H1 (cell line): ENCODE measurements at regions not wholly inside any gene's neighbourhood (a gene's known extent, or its start where the extent isn't known, plus 50 kb on each side); places are given as distances from the start of the nearest gene placed in this dataset.

Experiments
- CTCF ChIA-PET: fragments of 300-600 bp; sonication (Branson Sonifier 250); formaldehyde crosslinking; loops from one replicate; lab custom pipeline; 2021; ENCODE audit not compliant: partially characterized antibody; lab: Charles Lee
- POLR2A ChIA-PET: fragments of 300-600 bp; sonication (Branson Sonifier 250); formaldehyde crosslinking; loops from one replicate; lab custom pipeline; 2021; ENCODE audit warnings: inconsistent platforms; ENCODE audit not compliant: partially characterized antibody; lab: Charles Lee
- DNase-seq, 2 experiments: peaks; one replicate each; pipeline versions ENCODE4 v3.0.0 to v3.0.0-alpha.2; 2010 to 2022; ENCODE audit warnings: low spot score in 2 of 2, low read depth in 1 of 2, mixed read lengths in 1 of 2
- FAIRE-seq: peaks from 2 replicates; lab custom pipeline; 2011; peaks lifted over from hg19 to GRCh38; lab: Jason Lieb, UNC
- H2AFZ ChIP-seq: 2 replicates; pipeline ENCODE4 v1.8.1; 2012; ENCODE audit warnings: low read length, inconsistent platforms
- H2AK5ac ChIP-seq: 2 replicates; pipeline ENCODE4 v1.6.1; 2013; ENCODE audit warnings: low read depth, low read length
- H2BK120ac ChIP-seq: replicated peaks from 2 replicates; pipeline ENCODE3; 2013; ENCODE audit warnings: low read depth, low read length, inconsistent platforms
- H2BK12ac ChIP-seq: 2 replicates; pipeline ENCODE4 v1.6.1; 2013; ENCODE audit warnings: low read depth, low read length
- H2BK15ac ChIP-seq: 2 replicates; pipeline ENCODE4 v1.6.1; 2013; ENCODE audit warnings: low read length
- H2BK20ac ChIP-seq: 2 replicates; pipeline ENCODE4 v1.6.1; 2013; ENCODE audit warnings: low read length
- H2BK5ac ChIP-seq: 2 replicates; pipeline ENCODE4 v1.6.1; 2013; ENCODE audit warnings: low read depth, low read length
- H3K14ac ChIP-seq: 2 replicates; pipeline ENCODE4 v1.6.1; 2013; ENCODE audit warnings: inconsistent platforms; ENCODE audit not compliant: insufficient read length
- H3K18ac ChIP-seq: 2 replicates; pipeline ENCODE4 v1.6.1; 2013; ENCODE audit warnings: low read length; ENCODE audit errors: extremely low read depth
- H3K23ac ChIP-seq: 2 replicates; pipeline ENCODE4 v1.6.1; 2013; ENCODE audit warnings: inconsistent platforms; ENCODE audit not compliant: insufficient read length
- H3K23me2 ChIP-seq: 2 replicates; pipeline ENCODE4 v1.6.1; 2013; ENCODE audit warnings: low read depth, low read length
- H3K27ac ChIP-seq: 2 replicates; pipeline ENCODE4 v1.6.1; 2011; ENCODE audit warnings: low read depth, low read length, inconsistent platforms
- H3K27me3 ChIP-seq, 4 experiments: replicated peaks in 1 of 4; 1 replicate in 1 of 4; 2 replicates in 3 of 4; pipeline versions ENCODE4 v1.6.1 to v1.8.1; 2011 to 2013; ENCODE audit warnings: low read length in 3 of 4, mild to moderate bottlenecking in 3 of 4, inconsistent platforms in 2 of 4, mixed read lengths in 2 of 4, moderate library complexity in 1 of 4; ENCODE audit not compliant: control insufficient read depth in 3 of 4, insufficient read depth in 3 of 4; ENCODE audit errors: extremely low read depth in 1 of 4
- H3K36me3 ChIP-seq, 4 experiments: 2 replicates each; pipeline versions ENCODE4 v1.6.1 to v1.8.1; 2011 to 2013; ENCODE audit warnings: mild to moderate bottlenecking in 4 of 4, low read length in 3 of 4, moderate library complexity in 2 of 4, control low read depth in 1 of 4, inconsistent platforms in 1 of 4; ENCODE audit not compliant: insufficient read depth in 4 of 4, control insufficient read depth in 2 of 4
- H3K4ac ChIP-seq: replicated peaks from 2 replicates; pipeline ENCODE3; 2013; ENCODE audit warnings: low read length, low read depth, mixed read lengths, inconsistent platforms; ENCODE audit not compliant: insufficient read length
- H3K4me1 ChIP-seq, 4 experiments: replicated peaks in 1 of 4; 1 replicate in 1 of 4; 2 replicates in 3 of 4; pipeline versions ENCODE4 v1.6.1 to v1.8.1; 2011 to 2013; ENCODE audit warnings: low read length in 3 of 4, inconsistent platforms in 2 of 4, mixed read lengths in 1 of 4; ENCODE audit not compliant: insufficient read depth in 4 of 4, control insufficient read depth in 3 of 4
- H3K4me2 ChIP-seq, 2 experiments: 2 replicates each; pipeline versions ENCODE4 v1.6.1 to v1.8.1; 2011 to 2013; ENCODE audit warnings: low read depth in 2 of 2, low read length in 2 of 2, control low read depth in 1 of 2, inconsistent platforms in 1 of 2, mild to moderate bottlenecking in 1 of 2; ENCODE audit not compliant: insufficient read depth in 1 of 2
- H3K4me3 ChIP-seq, 4 experiments: fragments of 200-600, 300-600 bp in 1 of 4; sonication (generic), shearing (Covaris generic), sonication (Bioruptor Twin) in 1 of 4; 2 replicates each; pipeline versions ENCODE4 v1.5.1 to v1.8.1; 2011 to 2016; ENCODE audit warnings: low read length in 4 of 4, low read depth in 3 of 4, control low read depth in 2 of 4, inconsistent platforms in 2 of 4, mild to moderate bottlenecking in 2 of 4, mixed read lengths in 1 of 4, moderate library complexity in 1 of 4; ENCODE audit not compliant: insufficient read depth in 2 of 4; ENCODE audit errors: extremely low read depth in 1 of 4
- H3K56ac ChIP-seq: replicated peaks from 2 replicates; pipeline ENCODE3; 2013; ENCODE audit warnings: low read depth, mild to moderate bottlenecking, mixed read lengths, low read length, inconsistent platforms; ENCODE audit not compliant: insufficient read length
- H3K79me1 ChIP-seq: 2 replicates; pipeline ENCODE4 v1.6.1; 2013; ENCODE audit warnings: low read depth, low read length, control low read depth
- H3K79me2 ChIP-seq, 2 experiments: 2 replicates each; pipeline versions ENCODE4 v1.6.1 to v1.8.1; 2012 to 2013; ENCODE audit warnings: low read length in 2 of 2, mild to moderate bottlenecking in 2 of 2, inconsistent platforms in 1 of 2; ENCODE audit not compliant: insufficient read depth in 2 of 2, control insufficient read depth in 1 of 2
- H3K9ac ChIP-seq, 4 experiments: replicated peaks in 1 of 4; 1 replicate in 1 of 4; 2 replicates in 3 of 4; pipeline versions ENCODE4 v1.6.1 to v1.8.1; 2011 to 2013; ENCODE audit warnings: low read depth in 3 of 4, low read length in 3 of 4, control low read depth in 2 of 4, mild to moderate bottlenecking in 2 of 4, moderate library complexity in 2 of 4, inconsistent platforms in 1 of 4; ENCODE audit errors: extremely low read depth in 1 of 4
- H3K9me3 ChIP-seq, 2 experiments: 2 replicates each; pipeline versions ENCODE4 v1.6.1 to v1.8.1; 2012 to 2013; ENCODE audit warnings: mild to moderate bottlenecking in 2 of 2, moderate library complexity in 2 of 2, control low read depth in 1 of 2, inconsistent platforms in 1 of 2, low read depth in 1 of 2, low read length in 1 of 2, mixed read lengths in 1 of 2; ENCODE audit not compliant: insufficient read depth in 2 of 2
- H4K20me1 ChIP-seq, 2 experiments: replicated peaks in 1 of 2; 2 replicates each; pipeline versions ENCODE3 to v1.8.1; 2011 to 2013; ENCODE audit warnings: inconsistent platforms in 2 of 2, low read length in 2 of 2, mild to moderate bottlenecking in 1 of 2; ENCODE audit not compliant: insufficient read depth in 2 of 2, control insufficient read depth in 1 of 2
- H4K5ac ChIP-seq: 2 replicates; pipeline ENCODE4 v1.6.1; 2013; ENCODE audit warnings: low read length, low read depth, mixed read lengths, inconsistent platforms; ENCODE audit not compliant: insufficient read length
- H4K8ac ChIP-seq: 2 replicates; pipeline ENCODE4 v1.8.0; 2013; ENCODE audit warnings: mild to moderate bottlenecking, moderate library complexity, low read length, inconsistent platforms; ENCODE audit not compliant: insufficient read depth; ENCODE audit errors: extremely low read depth
- H4K91ac ChIP-seq: replicated peaks from 2 replicates; pipeline ENCODE3; 2013; ENCODE audit warnings: low read length, mixed read lengths, inconsistent platforms; ENCODE audit not compliant: insufficient read length
- BRCA1 ChIP-seq: IDR thresholded peaks from 2 replicates; pipeline ENCODE4 v1.6.1; 2012; ENCODE audit warnings: low read depth, low read length, improper control_type of control experiment
- CTBP2 ChIP-seq: IDR thresholded peaks from 2 replicates; pipeline ENCODE4 v1.7.0; 2011; ENCODE audit warnings: borderline replicate concordance, mild to moderate bottlenecking, moderate library complexity, mixed read lengths, low read length; ENCODE audit not compliant: insufficient read depth, insufficient read length
- HDAC2 ChIP-seq, 2 experiments: fragments of 300-600 bp in 1 of 2; sonication (generic) in 1 of 2; IDR thresholded peaks; 2 replicates each; pipeline ENCODE4 v1.6.1; 2011 to 2012; ENCODE audit warnings: low read depth in 2 of 2, low read length in 2 of 2, mild to moderate bottlenecking in 2 of 2, moderate library complexity in 2 of 2, borderline replicate concordance in 1 of 2, inconsistent platforms in 1 of 2
- RAD21 ChIP-seq, 2 experiments: IDR thresholded peaks in 1 of 2; conservative IDR thresholded peaks in 1 of 2; 2 replicates each; pipeline ENCODE4 v1.6.1; 2011; ENCODE audit warnings: low read depth in 2 of 2, low read length in 2 of 2, improper control_type of control experiment in 1 of 2, inconsistent platforms in 1 of 2, mild to moderate bottlenecking in 1 of 2, moderate library complexity in 1 of 2
- SIN3A ChIP-seq, 2 experiments: IDR thresholded peaks in 1 of 2; conservative IDR thresholded peaks in 1 of 2; 2 replicates each; pipeline ENCODE4 v1.6.1; 2011 to 2012; ENCODE audit warnings: low read length in 2 of 2, improper control_type of control experiment in 1 of 2, low read depth in 1 of 2, mild to moderate bottlenecking in 1 of 2
- TEAD4 ChIP-seq: IDR thresholded peaks from 2 replicates; pipeline ENCODE4 v1.6.1; 2012; ENCODE audit warnings: low read depth, low read length, inconsistent platforms, mixed read lengths
- WGBS, 2 experiments: shearing (Covaris generic) in 1 of 2; methylation state at CpG; one replicate each; pipeline versions ENCODE4 v1.1.6 to v1.1.7; 2013 to 2015; ENCODE audit warnings: low lambda C conversion rate in 2 of 2, mixed read lengths in 2 of 2, inconsistent platforms in 1 of 2, low coverage in 1 of 2, missing lambda C conversion rate in 1 of 2; ENCODE audit not compliant: insufficient replicate concordance in 2 of 2, insufficient coverage in 1 of 2, insufficient read length in 1 of 2; ENCODE audit errors: extremely low coverage in 1 of 2, missing lambda C conversion rate in 1 of 2; 5-methylcytosine and 5-hydroxymethylcytosine counted together
- TF ChIP-seq, protein P1 (sequence below): IDR thresholded peaks from 2 replicates; pipeline ENCODE4 v1.6.1; 2012; ENCODE audit warnings: low read length, inconsistent platforms

DNA sequence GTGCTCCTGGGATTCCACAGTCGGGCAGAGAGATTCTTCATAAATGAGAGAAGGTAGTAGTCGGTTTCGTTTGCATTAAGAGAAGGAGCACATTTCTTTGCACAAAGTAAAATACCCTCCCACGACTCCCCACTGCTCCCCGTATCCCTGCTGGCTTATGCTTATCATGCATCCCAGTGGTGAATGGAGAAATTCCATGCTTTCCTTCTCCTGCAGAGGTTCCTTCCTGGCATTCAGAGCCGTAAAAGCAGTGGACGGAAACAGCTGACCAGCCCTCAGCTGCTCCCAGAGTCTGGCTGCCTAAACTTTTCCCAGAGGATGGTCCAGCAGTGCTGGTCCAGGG is 93.1 kb downstream of the C9orf152 start:
- H2BK5ac ChIP-seq: peak overlapping the region; percentile 73; the same call in 1 of the 2 replicates
- no peak overlapping the region; a peak in 2 of 7 replicates for H3K9ac ChIP-seq
- no peak overlapping the region for H3K14ac ChIP-seq
- H3K27ac ChIP-seq: peak overlapping the region; percentile 25; the same call in 1 of the 2 replicates
- H2BK20ac ChIP-seq: no peak overlapping the region
- FAIRE-seq (no peak), DNase-seq (no peak)
- H3K4me1 ChIP-seq: peaks cover 6 to 24% (median 14%) of the 10 kb centered on the region in 4 experiments
- H4K8ac ChIP-seq: no peak overlapping the region
- WGBS, 2 experiments: 42% methylated on average over 7 of the region's 7 CpGs; no CpG with 5 or more reads in 1 of the 2 experiments
- no peak overlapping the region for H2AK5ac ChIP-seq
- H3K23ac ChIP-seq: no peak overlapping the region
- no peak overlapping the region for H2BK15ac ChIP-seq
- H3K56ac ChIP-seq: no peak overlapping the region
- H3K23me2 ChIP-seq: no peaks in the 10 kb centered on the region
- peaks cover 0 to 5% of the 10 kb centered on the region in 2 experiments for H4K20me1 ChIP-seq
- no peak overlapping the region for H3K4me3 ChIP-seq
- H2AFZ ChIP-seq: no peak overlapping the region
- peaks cover 0 to 44% of the 10 kb centered on the region in 2 experiments; a peak in 2 of 4 replicates for H3K79me2 ChIP-seq
- no peaks in the 10 kb centered on the region; the same call in 1 of the 2 replicates for H3K79me1 ChIP-seq
- ChIA-PET POLR2A (interaction anchor here (1.5 kb wide), 1 partner anchor 15 kb away, joined by 4 read pairs; no protein-coding TSS in a partner anchor), CTCF (interaction anchor here (0.7 kb wide), 1 partner anchor 44 kb away, joined by 3 read pairs; no protein-coding TSS in a partner anchor)
- H2BK120ac ChIP-seq: no peak overlapping the region
- H3K9me3 ChIP-seq: no peaks in the 10 kb centered on the region
- no peak overlapping the region for H4K5ac ChIP-seq
- peak overlapping the region; percentile 61 for H2BK12ac ChIP-seq
- no peaks in the 10 kb centered on the region for H3K27me3 ChIP-seq
- peak overlapping the region; percentile 26; the same call in 1 of the 2 replicates for H3K18ac ChIP-seq
- no peak overlapping the region for H4K91ac ChIP-seq
- H3K4me2 ChIP-seq: peak overlapping the region; percentile 14 to 52; a peak in 2 of 4 replicates
- 0 out of 4 replicates have a peak, but pooled peaks of 1 of the 2 experiments have one; percentile 44 for TF ChIP-seq SIN3A (conservative IDR thresholded peaks at IDR 0.05 in 1 of 2, IDR thresholded peaks at IDR 0.05 in 1 of 2; ENCODE audit: low read depth in 1 of 2, low read length in 2 of 2)
- no peak for TF ChIP-seq BRCA1
- peak in 1 of 2 experiments; percentile 14; a peak in 1 of 4 replicates for TF ChIP-seq RAD21 (IDR thresholded peaks at IDR 0.05 in 1 of 2, conservative IDR thresholded peaks at IDR 0.05 in 1 of 2; ENCODE audit: low read depth in 2 of 2, low read length in 2 of 2)
- peak; percentile 71 for TF ChIP-seq TEAD4
- TF ChIP-seq HDAC2 (IDR thresholded peaks at IDR 0.05; ENCODE audit: borderline replicate concordance in 1 of 2, low read depth in 2 of 2, low read length in 2 of 2): peak in 1 of 2 experiments; percentile 56; a peak in 1 of 4 replicates
- TF ChIP-seq, protein P1, sequence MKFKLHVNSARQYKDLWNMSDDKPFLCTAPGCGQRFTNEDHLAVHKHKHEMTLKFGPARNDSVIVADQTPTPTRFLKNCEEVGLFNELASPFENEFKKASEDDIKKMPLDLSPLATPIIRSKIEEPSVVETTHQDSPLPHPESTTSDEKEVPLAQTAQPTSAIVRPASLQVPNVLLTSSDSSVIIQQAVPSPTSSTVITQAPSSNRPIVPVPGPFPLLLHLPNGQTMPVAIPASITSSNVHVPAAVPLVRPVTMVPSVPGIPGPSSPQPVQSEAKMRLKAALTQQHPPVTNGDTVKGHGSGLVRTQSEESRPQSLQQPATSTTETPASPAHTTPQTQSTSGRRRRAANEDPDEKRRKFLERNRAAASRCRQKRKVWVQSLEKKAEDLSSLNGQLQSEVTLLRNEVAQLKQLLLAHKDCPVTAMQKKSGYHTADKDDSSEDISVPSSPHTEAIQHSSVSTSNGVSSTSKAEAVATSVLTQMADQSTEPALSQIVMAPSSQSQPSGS: no peak
- peak; percentile 61 for TF ChIP-seq CTBP2
- H3K36me3 ChIP-seq: no peaks in the 10 kb centered on the region
- H3K4ac ChIP-seq: no peak overlapping the region
